UCSD-AML1 (cell line): ENCODE measurements at regions not wholly inside any gene's neighbourhood (a gene's known extent, or its start where the extent isn't known, plus 50 kb on each side); places are given as distances from the start of the nearest gene placed in this dataset.

Experiments used
- DNase-seq: peaks from one replicate; lab custom pipeline; 2025; ENCODE audit not compliant: unreplicated experiment; lab: John Stamatoyannopoulos, UW

DNA sequence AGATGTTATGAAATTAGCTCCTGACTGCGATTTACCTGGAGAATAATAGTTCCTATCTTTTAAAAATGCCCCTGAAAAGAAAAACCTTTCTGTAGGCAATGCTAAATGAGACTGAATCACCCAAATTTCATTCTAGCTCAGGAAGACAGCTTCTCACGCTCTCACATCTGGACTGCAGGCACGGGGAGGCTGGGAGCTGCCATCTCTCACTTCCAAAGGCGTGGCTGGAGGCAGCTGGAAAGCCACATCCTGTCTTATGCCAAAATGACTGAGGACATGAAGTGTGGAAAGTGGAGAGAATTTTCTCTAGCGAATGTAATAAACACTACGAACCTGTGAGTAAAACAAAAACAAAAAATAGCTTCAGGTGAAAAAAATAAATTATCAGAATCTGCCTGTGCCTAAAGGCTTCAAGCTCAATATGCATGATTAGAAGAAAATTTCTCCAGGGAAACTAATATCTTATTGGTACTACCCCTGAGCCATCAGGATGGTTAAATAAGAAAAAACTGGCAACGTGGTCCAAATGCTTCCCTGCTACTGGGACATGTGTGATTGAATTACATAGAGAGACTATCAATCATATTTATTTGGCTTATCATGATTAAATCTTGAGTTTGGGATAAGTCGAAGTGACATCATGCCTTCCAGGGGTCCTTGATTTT is 58.1 kb upstream of the UBL3 start:
- no peak for DNase-seq

GRCh38 chr13:29907670-29908069 is 57.3 kb upstream of the UBL3 start:
- no peak for DNase-seq

- DNase-seq = no peak
Observed at GRCh38 chr13:29906432-29907011, 56.1 kb upstream of the UBL3 start.

DNA sequence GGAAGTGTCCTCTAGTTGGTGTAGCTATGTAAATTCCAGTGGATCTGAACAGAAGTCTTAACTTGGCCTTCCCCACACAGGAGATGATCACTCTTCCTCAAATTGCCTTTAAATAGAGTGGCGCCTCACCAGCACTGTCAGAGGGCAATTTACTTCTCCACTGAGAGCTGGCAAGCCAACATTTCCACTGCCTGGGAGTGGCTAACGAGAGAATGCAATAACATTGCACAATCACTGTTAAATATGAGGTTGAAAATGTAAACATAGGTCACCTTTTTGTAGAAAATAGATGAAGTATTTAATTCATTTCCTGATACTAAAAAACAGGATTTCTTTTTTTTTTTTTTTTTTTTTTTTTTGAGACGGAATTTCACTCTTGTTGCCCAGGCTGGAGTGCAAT is 55.4 kb upstream of the UBL3 start:
- no peak for DNase-seq

GRCh38 chr13:29903996-29904395 is 53.6 kb upstream of the UBL3 start:
- no peak for DNase-seq

DNA sequence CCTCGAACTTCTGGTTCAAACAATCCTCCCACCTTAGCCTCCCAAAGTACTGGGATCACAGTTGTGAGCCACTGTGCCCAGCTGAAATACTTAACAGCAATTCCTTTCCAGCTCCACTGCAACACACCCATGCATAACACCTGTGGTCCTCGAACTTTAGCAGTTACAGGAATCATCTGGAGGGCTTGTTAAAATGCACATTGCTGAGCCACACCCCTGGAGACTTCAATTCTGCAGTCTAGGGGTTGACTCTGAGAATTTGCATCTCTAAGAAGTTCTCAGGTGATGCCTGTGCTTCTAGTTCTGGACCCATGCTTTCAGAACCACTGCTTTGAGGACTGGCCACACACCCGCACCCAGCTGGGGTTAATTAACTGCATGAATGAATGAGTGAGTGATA is 53.1 kb upstream of the UBL3 start:
- DNase-seq = no peak

DNA sequence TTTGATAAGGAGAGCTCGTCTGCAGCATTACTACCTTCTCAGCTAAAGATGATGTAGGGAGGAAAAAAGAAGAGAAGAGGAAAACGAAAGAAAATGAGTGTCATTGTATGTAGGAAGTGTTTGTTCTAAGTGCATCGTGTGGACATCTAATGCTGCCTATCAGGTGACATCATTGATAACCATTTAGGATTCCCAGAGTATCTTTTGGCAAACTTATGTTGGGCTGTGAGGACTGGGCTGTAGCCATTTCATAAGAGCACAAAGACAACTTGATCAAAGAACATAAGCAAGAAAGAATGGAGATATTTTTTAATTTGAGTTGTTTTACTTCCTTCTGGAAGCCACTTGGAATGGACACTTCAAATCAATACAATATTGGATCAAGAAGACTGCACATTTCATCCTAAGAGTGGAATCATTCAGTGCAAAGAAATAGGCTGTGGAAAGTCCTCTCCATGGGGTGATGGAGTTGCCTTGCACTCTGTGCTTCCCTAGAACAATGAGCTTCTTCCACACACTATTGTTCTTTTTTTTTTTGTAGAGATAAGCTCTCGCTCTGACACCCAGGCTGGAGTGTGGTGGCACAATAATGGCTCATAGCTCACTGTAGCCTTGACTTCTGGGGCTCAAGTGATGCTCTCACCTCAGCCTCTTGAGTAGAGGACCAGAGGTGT is 52.4 kb upstream of the UBL3 start:
- no peak for DNase-seq

- DNase-seq = no peak
Observed at GRCh38 chr13:29901710-29902631, 51.6 kb upstream of the UBL3 start.
